MM.1S (cell line): ENCODE measurements at regions not wholly inside any gene's neighbourhood (a gene's known extent, or its start where the extent isn't known, plus 50 kb on each side); places are given as distances from the start of the nearest gene placed in this dataset.

Source experiments
- DNase-seq: peaks from one replicate; pipeline ENCODE4 v3.0.0-alpha.2; 2015
- H2AFZ ChIP-seq: fragments of 300-600 bp; sonication (generic); 2 replicates; pipeline ENCODE4 v1.6.0; 2016; ENCODE audit warnings: antibody characterized with exemption, low read length
- H3F3A ChIP-seq: fragments of 300-600 bp; sonication (generic); 2 replicates; pipeline ENCODE4 v1.6.1; 2016; ENCODE audit warnings: mild to moderate bottlenecking, antibody characterized with exemption, low read length, moderate library complexity, mixed read lengths; ENCODE audit not compliant: insufficient read depth
- H3K27ac ChIP-seq: fragments of 300-600 bp; sonication (generic); 2 replicates; pipeline ENCODE4 v1.5.1; 2016; ENCODE audit warnings: mild to moderate bottlenecking, low read length
- H3K27me3 ChIP-seq: fragments of 300-600 bp; sonication (generic); replicated peaks from 2 replicates; pipeline ENCODE4 v1.6.0; 2016; ENCODE audit warnings: low read length; ENCODE audit not compliant: insufficient read depth
- H3K36me3 ChIP-seq: fragments of 300-600 bp; sonication (generic); replicated peaks from 2 replicates; pipeline ENCODE4 v1.6.1; 2016; ENCODE audit warnings: mild to moderate bottlenecking, low read length, mixed read lengths; ENCODE audit not compliant: insufficient read depth
- H3K4me1 ChIP-seq: fragments of 300-600 bp; sonication (generic); 2 replicates; pipeline ENCODE4 v1.6.1; 2016; ENCODE audit warnings: low read length, mixed read lengths
- H3K4me2 ChIP-seq: fragments of 300-600 bp; sonication (generic); 2 replicates; pipeline ENCODE4 v1.6.0; 2016; ENCODE audit warnings: low read depth, low read length
- H3K4me3 ChIP-seq: fragments of 300-600 bp; sonication (generic); 2 replicates; pipeline ENCODE4 v1.5.1; 2016; ENCODE audit warnings: low read length, mixed read lengths
- H3K79me2 ChIP-seq: fragments of 300-600 bp; sonication (generic); 2 replicates; pipeline ENCODE4 v1.6.1; 2016; ENCODE audit warnings: mixed run types, low read length, mixed read lengths
- H3K9ac ChIP-seq: fragments of 300-600 bp; sonication (generic); 2 replicates; pipeline ENCODE4 v1.6.1; 2016; ENCODE audit warnings: low read length, mixed read lengths
- H3K9me2 ChIP-seq: fragments of 300-600 bp; sonication (generic); replicated peaks from 2 replicates; pipeline ENCODE4 v1.6.1; 2016; ENCODE audit warnings: mild to moderate bottlenecking, low read length, mixed read lengths; ENCODE audit not compliant: insufficient read depth
- H3K9me3 ChIP-seq: fragments of 300-600 bp; sonication (generic); replicated peaks from 2 replicates; pipeline ENCODE4 v1.6.1; 2016; ENCODE audit warnings: mild to moderate bottlenecking, low read length, mixed read lengths; ENCODE audit not compliant: insufficient read depth
- H4K20me1 ChIP-seq: fragments of 300-600 bp; sonication (generic); 2 replicates; pipeline ENCODE4 v1.6.1; 2016; ENCODE audit warnings: mild to moderate bottlenecking, low read length, moderate library complexity, mixed read lengths; ENCODE audit not compliant: insufficient read depth
- CTCF ChIP-seq: fragments of 300-600 bp; sonication (generic); IDR thresholded peaks from 2 replicates; pipeline ENCODE4 v1.5.1; 2016; ENCODE audit warnings: antibody characterized with exemption, low read length, mixed read lengths
- EZH2 ChIP-seq: fragments of 300-600 bp; sonication (generic); optimal IDR thresholded peaks from 2 replicates; pipeline ENCODE3; 2017; ENCODE audit warnings: low read depth, mild to moderate bottlenecking, antibody characterized with exemption, low read length, mixed read lengths
- EZH2phosphoT487 ChIP-seq: fragments of 300-600 bp; sonication (generic); IDR thresholded peaks from 2 replicates; pipeline ENCODE4 v1.6.1; 2018; ENCODE audit warnings: antibody characterized with exemption, low read length

- H3K4me3 ChIP-seq = no peak overlapping the region
- no peaks in the 10 kb centered on the region for H3K27me3 ChIP-seq
- H4K20me1 ChIP-seq = no peaks in the 10 kb centered on the region
- no peaks in the 10 kb centered on the region for H3K79me2 ChIP-seq
- H3K27ac ChIP-seq = no peak overlapping the region
- H2AFZ ChIP-seq = no peak overlapping the region
- no peak overlapping the region for H3K9ac ChIP-seq
- no peak overlapping the region for H3K4me2 ChIP-seq
- no peaks in the 10 kb centered on the region for H3K36me3 ChIP-seq
- H3F3A ChIP-seq = no peaks in the 10 kb centered on the region
- no peak for TF ChIP-seq EZH2phosphoT487
- TF ChIP-seq EZH2 = no peak
- no peak for TF ChIP-seq CTCF
- H3K9me2 ChIP-seq = no peaks in the 10 kb centered on the region
- DNase-seq = no peak
- H3K9me3 ChIP-seq = no peaks in the 10 kb centered on the region
- no peaks in the 10 kb centered on the region for H3K4me1 ChIP-seq
These were observed 581.2 kb downstream of the PTPRC start for GRCh38 chr1:199220031-199220430.

GRCh38 chr1:199221371-199222150, 582.7 kb downstream of the PTPRC start:
- no peak overlapping the region for H3K27ac ChIP-seq
- H3K4me2 ChIP-seq = no peak overlapping the region

GRCh38 chr1:199223936-199224335, 585.1 kb downstream of the PTPRC start:
- no peak overlapping the region for H3K9ac ChIP-seq
- H3K4me3 ChIP-seq = no peak overlapping the region
- H3K27ac ChIP-seq = no peak overlapping the region
- no peaks in the 10 kb centered on the region for H3K4me1 ChIP-seq
- TF ChIP-seq CTCF (no peak), EZH2phosphoT487 (no peak), EZH2 (no peak)
- no peaks in the 10 kb centered on the region for H4K20me1 ChIP-seq
- no peak overlapping the region for H3K4me2 ChIP-seq
- no peak overlapping the region for H2AFZ ChIP-seq
- no peaks in the 10 kb centered on the region for H3K9me2 ChIP-seq
- no peaks in the 10 kb centered on the region for H3K36me3 ChIP-seq
- H3K27me3 ChIP-seq = no peaks in the 10 kb centered on the region
- no peaks in the 10 kb centered on the region for H3F3A ChIP-seq
- DNase-seq = no peak
- H3K79me2 ChIP-seq = no peaks in the 10 kb centered on the region
- no peaks in the 10 kb centered on the region for H3K9me3 ChIP-seq

More at GRCh38 chr1:199221371-199222150, 582.7 kb downstream of the PTPRC start:
- no peak overlapping the region for H3K9ac ChIP-seq
- no peaks in the 10 kb centered on the region for H3K79me2 ChIP-seq
- H3K9me2 ChIP-seq = no peaks in the 10 kb centered on the region
- no peak for DNase-seq
- TF ChIP-seq EZH2phosphoT487 = no peak
- TF ChIP-seq CTCF = no peak
- no peak for TF ChIP-seq EZH2
- H3K27me3 ChIP-seq = no peaks in the 10 kb centered on the region
- H4K20me1 ChIP-seq = no peaks in the 10 kb centered on the region
- H3K9me3 ChIP-seq = no peaks in the 10 kb centered on the region
- H3K4me1 ChIP-seq = no peaks in the 10 kb centered on the region
- no peak overlapping the region for H2AFZ ChIP-seq
- H3K4me3 ChIP-seq = no peak overlapping the region
- H3K36me3 ChIP-seq = no peaks in the 10 kb centered on the region
- H3F3A ChIP-seq = no peaks in the 10 kb centered on the region
